GM21423 (cell line): ENCODE measurements at regions not wholly inside any gene's neighbourhood (a gene's known extent, or its start where the extent isn't known, plus 50 kb on each side); places are given as distances from the start of the nearest gene placed in this dataset.

ENCODE experiments used
- ATAC-seq: cut with Tn5 transposase; IDR thresholded peaks from one replicate; pipeline ENCODE4 v1.9.1; 2021; ENCODE audit warnings: mild to moderate bottlenecking, moderate library complexity; ENCODE audit not compliant: unreplicated experiment

GRCh38 chr12:91241756-91242155 is 59.1 kb upstream of the DCN start:
- no peak for ATAC-seq

GRCh38 chr12:91240386-91241095 is 57.9 kb upstream of the DCN start:
- ATAC-seq = no peak

GRCh38 chr12:91239481-91239880 is 56.9 kb upstream of the DCN start:
- no peak for ATAC-seq
